Endothelial cell (in vitro differentiated cells): ENCODE measurements at regions not wholly inside any gene's neighbourhood (a gene's known extent, or its start where the extent isn't known, plus 50 kb on each side); places are given as distances from the start of the nearest gene placed in this dataset.

ENCODE experiments used
- DNase-seq: peaks from one replicate; pipeline ENCODE4 v3.0.0; 2021; ENCODE audit warnings: low spot score
- H3K27ac Mint-ChIP-seq: one replicate; pipeline ENCODE4 v1.8.0; 2021; ENCODE audit warnings: mixed read lengths, inconsistent platforms; ENCODE audit not compliant: unreplicated experiment
- H3K27me3 Mint-ChIP-seq: one replicate; pipeline ENCODE4 v1.8.0; 2021; ENCODE audit warnings: mild to moderate bottlenecking, moderate library complexity, mixed read lengths, inconsistent platforms; ENCODE audit not compliant: unreplicated experiment
- H3K36me3 Mint-ChIP-seq: one replicate; pipeline ENCODE4 v1.8.0; 2021; ENCODE audit warnings: mild to moderate bottlenecking, low read depth, mixed read lengths, inconsistent platforms; ENCODE audit not compliant: unreplicated experiment
- H3K4me1 Mint-ChIP-seq: one replicate; pipeline ENCODE4 v1.8.0; 2021; ENCODE audit warnings: mild to moderate bottlenecking, mixed read lengths, inconsistent platforms; ENCODE audit not compliant: unreplicated experiment
- H3K4me3 Mint-ChIP-seq: one replicate; pipeline ENCODE4 v1.8.0; 2021; ENCODE audit warnings: mild to moderate bottlenecking, mixed read lengths, inconsistent platforms; ENCODE audit not compliant: unreplicated experiment
- H3K9me3 Mint-ChIP-seq: one replicate; pipeline ENCODE4 v1.8.0; 2021; ENCODE audit warnings: mixed read lengths, inconsistent platforms; ENCODE audit not compliant: unreplicated experiment
- TF ChIP-seq, protein P1 (sequence below): fragments of 200-600 bp; sonication (generic); IDR thresholded peaks from one replicate; pipeline ENCODE4 v1.5.0; 2021; ENCODE audit warnings: antibody characterized with exemption; ENCODE audit not compliant: unreplicated experiment

DNA sequence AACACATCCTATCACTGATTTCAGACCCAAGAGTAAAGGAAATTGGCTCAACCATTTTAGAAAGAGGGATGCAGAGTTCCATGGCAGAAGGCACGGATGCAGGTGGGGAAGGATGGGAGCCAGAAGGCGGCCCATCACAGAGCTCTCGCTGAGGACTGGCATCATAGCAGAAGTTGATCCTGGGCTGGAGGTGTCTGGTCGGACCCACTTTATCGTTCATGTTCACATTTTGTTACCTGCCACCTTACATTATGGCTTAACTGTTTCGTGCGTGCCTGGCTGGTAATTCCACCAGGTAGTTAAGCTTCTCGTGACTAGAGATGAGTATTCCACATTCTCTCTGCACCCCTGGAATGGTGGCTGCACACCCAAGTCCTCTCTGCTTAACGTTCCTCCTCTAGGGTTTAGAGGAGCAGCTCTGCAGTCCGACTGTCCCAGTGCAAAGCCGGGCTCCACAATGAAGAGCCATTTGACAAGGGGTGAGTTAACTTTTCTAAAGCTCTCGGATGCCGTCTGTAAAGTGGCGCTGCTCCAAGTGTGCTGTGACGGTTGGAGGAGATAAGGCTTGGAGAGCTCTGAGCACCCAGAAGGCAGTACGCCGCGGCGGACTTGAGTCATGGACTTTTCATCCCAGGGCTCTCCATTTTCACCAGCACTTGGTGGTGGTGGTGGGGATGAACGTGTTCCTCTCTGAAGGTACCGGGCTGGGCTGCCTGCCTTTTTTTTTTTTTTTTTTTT lies 157.1 kb upstream of the SHH start:
- H3K4me1 Mint-ChIP-seq, result peaks cover 13% of the 10 kb centered on the region

GRCh38 chr7:155965010-155965409 lies 152.7 kb upstream of the SHH start:
- Mint-ChIP-seq H3K36me3 (no peaks in the 10 kb centered on the region), H3K27me3 (peaks cover 8% of the 10 kb centered on the region), H3K9me3 (no peaks in the 10 kb centered on the region), H3K4me1 (peaks cover 12% of the 10 kb centered on the region), H3K27ac (no peak overlapping the region), H3K4me3 (no peak overlapping the region)
- TF ChIP-seq, protein P1, sequence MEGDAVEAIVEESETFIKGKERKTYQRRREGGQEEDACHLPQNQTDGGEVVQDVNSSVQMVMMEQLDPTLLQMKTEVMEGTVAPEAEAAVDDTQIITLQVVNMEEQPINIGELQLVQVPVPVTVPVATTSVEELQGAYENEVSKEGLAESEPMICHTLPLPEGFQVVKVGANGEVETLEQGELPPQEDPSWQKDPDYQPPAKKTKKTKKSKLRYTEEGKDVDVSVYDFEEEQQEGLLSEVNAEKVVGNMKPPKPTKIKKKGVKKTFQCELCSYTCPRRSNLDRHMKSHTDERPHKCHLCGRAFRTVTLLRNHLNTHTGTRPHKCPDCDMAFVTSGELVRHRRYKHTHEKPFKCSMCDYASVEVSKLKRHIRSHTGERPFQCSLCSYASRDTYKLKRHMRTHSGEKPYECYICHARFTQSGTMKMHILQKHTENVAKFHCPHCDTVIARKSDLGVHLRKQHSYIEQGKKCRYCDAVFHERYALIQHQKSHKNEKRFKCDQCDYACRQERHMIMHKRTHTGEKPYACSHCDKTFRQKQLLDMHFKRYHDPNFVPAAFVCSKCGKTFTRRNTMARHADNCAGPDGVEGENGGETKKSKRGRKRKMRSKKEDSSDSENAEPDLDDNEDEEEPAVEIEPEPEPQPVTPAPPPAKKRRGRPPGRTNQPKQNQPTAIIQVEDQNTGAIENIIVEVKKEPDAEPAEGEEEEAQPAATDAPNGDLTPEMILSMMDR, result no peak
- DNase-seq, result no peak

More for the DNA sequence above, 157.1 kb upstream of the SHH start:
- TF ChIP-seq, protein P1, result no peak
- no peaks in the 10 kb centered on the region for H3K36me3 Mint-ChIP-seq
- DNase-seq, result no peak
- no peak overlapping the region for H3K4me3 Mint-ChIP-seq
- H3K27ac Mint-ChIP-seq, result no peak overlapping the region
- no peaks in the 10 kb centered on the region for H3K9me3 Mint-ChIP-seq
- H3K27me3 Mint-ChIP-seq, result peaks cover 2% of the 10 kb centered on the region

GRCh38 chr7:155964543-155964942 lies 152.3 kb upstream of the SHH start:
- Mint-ChIP-seq H3K4me3 (no peak overlapping the region), H3K36me3 (no peaks in the 10 kb centered on the region), H3K9me3 (no peaks in the 10 kb centered on the region), H3K27me3 (peaks cover 8% of the 10 kb centered on the region), H3K27ac (no peak overlapping the region), H3K4me1 (peaks cover 12% of the 10 kb centered on the region)
- no peak for DNase-seq
- TF ChIP-seq, protein P1, result no peak

DNA sequence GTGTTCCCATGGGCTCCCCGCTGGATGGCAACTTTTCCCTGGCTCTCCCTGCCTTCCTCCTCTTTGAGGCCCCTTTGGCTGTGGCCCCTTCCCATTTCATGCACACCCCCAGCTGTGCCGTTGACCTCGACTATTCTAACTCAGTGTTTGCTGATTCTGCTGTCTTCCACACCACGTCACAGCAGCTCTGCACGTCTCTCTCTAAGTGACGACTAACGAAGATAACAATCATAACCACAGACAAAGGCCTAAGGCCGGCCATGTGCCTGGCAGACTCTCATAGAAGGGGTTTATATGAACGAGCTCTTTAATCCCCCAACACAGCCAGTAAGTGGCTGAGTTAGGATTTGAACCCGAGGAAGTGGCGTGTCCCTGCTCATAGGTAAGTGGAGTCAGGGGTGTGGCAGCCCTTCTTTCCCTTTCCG lies 151.5 kb upstream of the SHH start:
- Mint-ChIP-seq H3K4me1 (peaks cover 12% of the 10 kb centered on the region), H3K4me3 (no peak overlapping the region), H3K27ac (no peak overlapping the region), H3K9me3 (no peaks in the 10 kb centered on the region), H3K27me3 (peaks cover 8% of the 10 kb centered on the region), H3K36me3 (no peaks in the 10 kb centered on the region)
- DNase-seq, result no peak
- TF ChIP-seq, protein P1, result no peak

DNA sequence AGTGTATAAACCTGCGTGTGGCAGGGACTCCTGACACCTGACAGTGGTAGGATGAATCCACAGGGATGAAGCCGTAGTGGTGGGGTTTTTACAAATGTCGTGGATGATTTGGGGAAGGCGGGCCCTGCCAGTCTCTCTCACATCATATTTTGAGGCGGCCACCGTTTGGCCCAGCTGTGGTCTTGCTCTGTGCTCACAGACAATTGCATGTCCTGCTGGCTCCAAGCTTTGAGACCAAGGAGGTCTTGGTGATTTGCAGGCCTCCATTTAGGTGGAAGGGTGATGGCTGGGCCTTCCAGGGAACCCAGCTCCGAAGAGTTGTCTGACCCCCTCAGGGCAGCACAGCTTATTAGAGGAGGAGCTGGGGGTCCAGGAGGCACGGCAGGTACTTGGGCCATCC lies 151.1 kb upstream of the SHH start:
- TF ChIP-seq, protein P1, result no peak
- peaks cover 8% of the 10 kb centered on the region for H3K27me3 Mint-ChIP-seq
- no peak for DNase-seq
- H3K4me3 Mint-ChIP-seq, result no peak overlapping the region
- H3K4me1 Mint-ChIP-seq, result peaks cover 12% of the 10 kb centered on the region
- no peak overlapping the region for H3K27ac Mint-ChIP-seq
- no peaks in the 10 kb centered on the region for H3K9me3 Mint-ChIP-seq
- no peaks in the 10 kb centered on the region for H3K36me3 Mint-ChIP-seq
